Right renal pelvis (tissue), 4 donors: ENCODE measurements at regions not wholly inside any gene's neighbourhood (a gene's known extent, or its start where the extent isn't known, plus 50 kb on each side); places are given as distances from the start of the nearest gene placed in this dataset.

Source experiments
- DNase-seq, 4 donors: peaks; one replicate each; pipeline ENCODE4 v3.0.0-alpha.2; 2013; ENCODE audit warnings: low read depth in 4 of 4, low spot score in 3 of 4, missing footprints in 1 of 4

GRCh38 chr2:37537316-37537715 is 134.1 kb downstream of the CDC42EP3 start:
- DNase-seq = no peak

- DNase-seq = no peak
These were observed 129.9 kb downstream of the CDC42EP3 start for GRCh38 chr2:37541516-37541915.

GRCh38 chr2:37543999-37544557 is 127.4 kb downstream of the CDC42EP3 start:
- DNase-seq = no peak

GRCh38 chr2:37544591-37545031 is 126.8 kb downstream of the CDC42EP3 start:
- DNase-seq = no peak

- DNase-seq = no peak
These were observed 121.8 kb downstream of the CDC42EP3 start for GRCh38 chr2:37549598-37549997.

- DNase-seq = no peak
These were observed 121.3 kb downstream of the CDC42EP3 start for GRCh38 chr2:37550190-37550589.

- DNase-seq = no peak
These were observed 119.7 kb downstream of the CDC42EP3 start for GRCh38 chr2:37551783-37552182.

- DNase-seq = no peak
These were observed 119.1 kb downstream of the CDC42EP3 start for GRCh38 chr2:37552339-37552738.

- no peak for DNase-seq
These were observed 117.9 kb downstream of the CDC42EP3 start for GRCh38 chr2:37553411-37554154.

- DNase-seq = no peak
These were observed 117.3 kb downstream of the CDC42EP3 start for GRCh38 chr2:37554155-37554510.

GRCh38 chr2:37554687-37555086 is 116.8 kb downstream of the CDC42EP3 start:
- no peak for DNase-seq

- DNase-seq = no peak
These were observed 116.0 kb downstream of the CDC42EP3 start for GRCh38 chr2:37555457-37555856.

- no peak for DNase-seq
These were observed 115.2 kb downstream of the CDC42EP3 start for GRCh38 chr2:37556256-37556655.

GRCh38 chr2:37558623-37559022 is 112.8 kb downstream of the CDC42EP3 start:
- DNase-seq = no peak

- DNase-seq = no peak
These were observed 111.1 kb downstream of the CDC42EP3 start for GRCh38 chr2:37560241-37560848.

- no peak for DNase-seq
These were observed 110.4 kb downstream of the CDC42EP3 start for GRCh38 chr2:37560863-37561614.

- DNase-seq = no peak
These were observed 109.5 kb downstream of the CDC42EP3 start for GRCh38 chr2:37561615-37562569.

GRCh38 chr2:37563375-37564015 is 107.9 kb downstream of the CDC42EP3 start:
- DNase-seq = no peak

GRCh38 chr2:37564356-37564755 is 107.1 kb downstream of the CDC42EP3 start:
- DNase-seq = no peak

GRCh38 chr2:37566517-37566981 is 104.9 kb downstream of the CDC42EP3 start:
- DNase-seq = no peak
